NOMO-1 (cell line): ENCODE measurements at regions not wholly inside any gene's neighbourhood (a gene's known extent, or its start where the extent isn't known, plus 50 kb on each side); places are given as distances from the start of the nearest gene placed in this dataset.
A peak's percentile ranks its signal among the peaks of the same experiment; 100 is the strongest.
"Not testable (repeated sequence)": the region's sequence is repeated elsewhere in the genome, so short reads cannot be mapped to it uniquely, and the experiment has no call there.

Experiments used
- DNase-seq, 2 experiments: peaks; one replicate each; lab custom pipeline; 2025; ENCODE audit not compliant: unreplicated experiment in 2 of 2; lab: John Stamatoyannopoulos, UW

- DNase-seq: peak; percentile 82 to 100
Measured at GRCh38 chr7:91446819-91447218, 182.6 kb downstream of the FZD1 start.

GRCh38 chr7:91455411-91455810 is 191.2 kb downstream of the FZD1 start:
- DNase-seq: no peak

- no peak for DNase-seq
Measured at GRCh38 chr7:91457208-91457607, 193.0 kb downstream of the FZD1 start.

DNA sequence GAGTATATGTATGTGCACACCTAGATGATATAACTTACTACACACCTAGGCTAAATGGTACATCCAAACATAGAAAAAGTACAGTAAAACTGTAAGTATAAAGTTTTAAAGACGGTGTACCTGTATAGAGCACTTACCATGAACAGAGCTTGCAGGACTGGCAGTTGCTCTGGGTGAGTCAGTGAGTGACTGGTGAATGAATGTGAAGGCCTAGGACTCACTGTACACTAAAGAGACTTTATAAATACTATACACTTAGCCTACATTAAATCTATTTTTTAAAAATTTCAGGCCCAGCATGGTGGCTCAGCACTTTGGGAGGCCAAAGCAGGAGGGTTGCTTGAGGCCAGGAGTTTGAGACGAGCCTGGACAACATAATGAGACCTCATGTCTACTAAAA is 195.3 kb downstream of the FZD1 start:
- DNase-seq: no peak

GRCh38 chr7:91462316-91462715 is 198.1 kb downstream of the FZD1 start:
- DNase-seq: no peak

GRCh38 chr7:91463330-91463729 is 199.1 kb downstream of the FZD1 start:
- no peak for DNase-seq

- no peak for DNase-seq
Measured at GRCh38 chr7:91465595-91466061, 201.4 kb downstream of the FZD1 start.

GRCh38 chr7:91468256-91468655 is 204.0 kb downstream of the FZD1 start:
- DNase-seq: no peak

GRCh38 chr7:91473619-91474018 is 209.4 kb downstream of the FZD1 start:
- no peak for DNase-seq

DNA sequence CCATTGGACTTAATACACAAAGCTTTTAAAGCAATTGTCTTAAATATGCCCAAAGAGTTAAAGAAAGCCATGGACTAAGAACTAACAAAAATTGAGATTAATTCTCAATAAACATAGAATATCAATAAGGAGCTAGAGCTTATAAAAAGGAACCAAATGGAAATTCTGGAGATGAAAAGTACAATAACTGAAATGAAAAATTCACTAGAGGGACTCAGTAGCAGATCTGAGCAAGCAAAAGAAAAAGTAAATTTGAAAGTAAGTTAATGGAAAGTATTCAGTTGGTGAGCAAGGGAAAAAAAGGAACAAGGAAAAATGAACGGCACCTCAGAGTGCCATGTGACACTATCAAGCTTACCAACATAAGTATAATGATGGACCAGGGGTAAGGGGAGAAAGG is 209.8 kb downstream of the FZD1 start:
- no peak for DNase-seq

GRCh38 chr7:91480470-91480869 is 216.2 kb downstream of the FZD1 start:
- not testable (repeated sequence) for DNase-seq

- no peak for DNase-seq
Measured at GRCh38 chr7:91491868-91492267, 227.6 kb downstream of the FZD1 start.

- no peak for DNase-seq
Measured at GRCh38 chr7:91492317-91492716, 228.1 kb downstream of the FZD1 start.

DNA sequence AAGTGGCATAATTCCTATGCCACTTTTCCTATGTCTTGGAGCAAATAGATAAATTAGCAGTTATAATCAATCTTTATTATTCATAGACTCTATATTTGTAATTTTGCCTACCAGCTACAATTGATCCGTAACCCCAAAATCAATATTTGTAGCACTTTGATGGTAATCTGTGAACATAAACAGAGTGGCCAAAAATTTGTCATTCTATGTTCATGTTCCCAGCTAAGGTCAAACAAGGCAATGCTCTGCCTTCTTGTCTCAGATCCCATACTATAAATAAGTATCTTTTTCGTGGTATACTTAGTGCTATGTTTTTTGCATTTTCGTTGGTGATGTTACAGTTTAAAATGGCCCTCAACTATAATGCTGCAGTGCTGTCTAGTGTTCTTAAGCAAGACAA is 228.5 kb downstream of the FZD1 start:
- DNase-seq: no peak

DNA sequence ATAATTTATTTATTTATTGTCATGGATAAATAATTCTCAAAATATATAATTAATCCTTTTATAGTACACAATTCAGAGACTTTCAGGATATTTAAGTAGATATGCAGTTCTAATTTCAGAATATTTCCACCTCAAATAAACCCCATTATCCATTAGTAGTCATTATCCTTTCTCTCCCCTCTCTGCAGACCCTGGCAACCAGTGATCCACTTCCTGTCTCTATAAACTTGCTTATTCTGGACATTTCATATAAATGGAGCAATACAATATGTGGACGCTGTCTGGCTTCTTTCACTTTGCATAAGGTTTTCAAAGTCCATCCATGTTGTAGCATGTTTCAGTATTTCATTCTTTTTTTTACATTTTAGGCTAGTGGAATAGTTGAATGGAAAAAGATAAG is 230.2 kb downstream of the FZD1 start:
- no peak for DNase-seq

DNA sequence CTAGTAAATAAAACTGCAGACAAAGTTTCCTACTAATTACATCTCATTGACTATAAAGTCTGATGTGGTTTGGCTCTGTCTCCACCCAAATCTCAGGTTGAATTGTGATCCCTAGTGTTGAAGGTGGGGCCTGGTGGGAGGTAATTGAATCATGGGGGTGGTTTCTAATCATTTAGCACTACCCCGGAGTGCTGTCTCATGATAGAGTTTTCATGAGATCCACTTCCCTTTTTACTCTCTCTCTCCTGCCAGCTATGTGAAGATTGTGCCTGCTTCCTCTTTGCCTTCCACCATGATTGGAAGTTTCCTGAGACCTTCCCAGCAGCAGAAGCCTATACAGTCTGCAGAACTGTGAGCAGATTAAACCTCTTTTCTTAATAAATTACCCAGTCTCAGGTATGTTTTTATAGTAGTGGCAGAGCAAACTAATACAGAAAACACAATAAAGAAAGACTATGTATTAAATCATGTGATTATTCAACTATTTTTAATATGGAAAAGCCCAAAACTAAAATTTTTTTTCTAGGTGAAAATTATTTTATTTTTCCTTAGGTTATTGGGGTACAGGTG is 232.1 kb downstream of the FZD1 start:
- peak; percentile 87 to 99 for DNase-seq

DNA sequence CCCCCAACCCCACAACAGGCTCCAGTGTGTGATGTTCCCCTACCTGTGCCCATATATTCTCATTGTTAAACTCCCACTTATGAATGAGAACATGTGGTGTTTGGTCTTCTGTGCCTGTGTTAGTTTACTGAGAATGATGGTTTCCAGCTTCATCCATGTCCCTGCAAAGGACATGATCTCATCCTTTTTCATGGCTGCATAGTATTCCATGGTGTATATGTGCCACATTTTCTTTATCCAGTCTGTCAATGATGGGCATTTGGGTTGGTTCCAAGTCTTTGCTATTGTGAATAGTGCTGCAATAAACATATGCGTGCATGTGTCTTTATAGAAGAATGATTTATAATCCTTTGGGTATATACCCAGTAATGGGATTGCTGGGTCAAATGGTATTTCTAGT is 233.0 kb downstream of the FZD1 start:
- DNase-seq: not testable (repeated sequence)

DNA sequence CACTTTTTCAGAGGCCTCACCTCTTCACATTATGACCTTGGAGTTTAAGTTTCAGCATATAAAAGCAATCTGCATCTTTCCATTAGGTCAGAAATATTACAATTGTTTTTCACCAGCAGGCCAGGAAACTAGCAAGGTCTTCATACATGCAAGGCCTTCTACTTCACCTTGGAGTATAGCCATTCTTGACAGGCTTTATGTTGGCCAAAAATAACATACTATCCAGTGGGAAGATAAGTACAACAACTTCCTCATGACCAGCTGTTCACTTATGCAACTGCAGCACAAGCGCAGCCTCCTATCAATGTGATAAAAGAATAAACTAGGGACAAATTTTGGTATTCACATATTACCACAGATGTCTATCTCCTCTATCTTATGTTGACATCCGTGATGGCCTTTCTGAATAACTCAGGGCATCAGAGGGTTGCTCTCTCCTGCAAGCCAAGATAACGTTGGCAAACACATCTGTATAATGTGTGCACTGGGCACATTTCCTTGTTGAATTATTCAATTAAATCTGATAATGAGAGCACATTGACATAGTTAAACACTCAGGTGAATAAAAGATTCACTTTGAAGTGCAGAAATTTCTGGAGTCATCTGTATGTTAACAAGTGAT is 239.8 kb downstream of the FZD1 start:
- DNase-seq: no peak

- no peak for DNase-seq
Measured at GRCh38 chr7:91504919-91505318, 240.7 kb downstream of the FZD1 start.

GRCh38 chr7:91506966-91507365 is 242.7 kb downstream of the FZD1 start:
- not testable (repeated sequence) for DNase-seq

- not testable (repeated sequence) for DNase-seq
Measured at GRCh38 chr7:91511861-91512260, 247.6 kb downstream of the FZD1 start.

DNA sequence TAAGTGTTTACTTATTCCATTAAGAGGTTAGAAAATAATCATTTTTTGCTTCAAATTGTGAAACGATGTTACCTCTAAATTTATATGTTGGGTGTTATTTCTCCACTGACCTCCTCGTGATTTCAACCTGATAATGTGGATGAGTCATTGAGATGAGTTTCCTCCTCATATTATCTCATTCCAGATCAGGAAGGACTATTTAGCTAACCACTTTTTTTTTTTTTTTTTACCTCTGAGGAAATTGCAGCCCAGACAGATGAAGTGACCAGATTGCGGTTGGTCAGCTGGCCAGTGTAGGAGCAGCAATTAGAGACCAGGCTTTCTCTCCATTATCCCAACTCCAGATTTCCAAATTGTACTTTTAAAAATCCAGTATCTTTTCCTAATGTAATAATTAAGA is 248.7 kb downstream of the FZD1 start:
- peak; percentile 28 to 85 for DNase-seq

- no peak for DNase-seq
Measured at GRCh38 chr7:91514591-91514990, 250.4 kb downstream of the FZD1 start.
